ENCODE measurements at regions not wholly inside any gene's neighbourhood (a gene's known extent, or its start where the extent isn't known, plus 50 kb on each side); places are given as distances from the start of the nearest gene placed in this dataset.

GRCh38 chr12:130222519-130223218, 60.4 kb downstream of the FZD10 start (continued):
- TF ChIP-seq USF2 (IDR thresholded peaks at IDR 0.05; ENCODE audit: low read length) (no peak), NRF1 (IDR thresholded peaks at IDR 0.05; ENCODE audit: low read depth, low read length) (no peak), CTBP2 (IDR thresholded peaks at IDR 0.05; ENCODE audit: borderline replicate concordance, insufficient read depth, insufficient read length, low read length) (no peak), RNF2 (IDR thresholded peaks at IDR 0.05; ENCODE audit: borderline replicate concordance, low read depth, low read length, missing control alignments, poor library complexity, severe bottlenecking) (no peak), CHD2 (IDR thresholded peaks at IDR 0.05; ENCODE audit: low read length) (no peak), MAFK (IDR thresholded peaks at IDR 0.05; ENCODE audit: low read depth, low read length) (no peak), RXRA (IDR thresholded peaks at IDR 0.05; ENCODE audit: insufficient read depth, low read depth, low read length) (no peak), FOSL1 (IDR thresholded peaks at IDR 0.05; ENCODE audit: insufficient read depth, low read depth, low read length) (no peak), JUN (IDR thresholded peaks at IDR 0.05; ENCODE audit: low read depth, low read length) (no peak), SRF (IDR thresholded peaks at IDR 0.05; ENCODE audit: low read depth, low read length) (no peak), RAD21 (IDR thresholded peaks at IDR 0.05 in 1 of 2, conservative IDR thresholded peaks at IDR 0.05 in 1 of 2; ENCODE audit: low read depth in 2 of 2, low read length in 2 of 2) (peak; percentile 65 to 74), RBBP5 (IDR thresholded peaks at IDR 0.05; ENCODE audit: borderline replicate concordance, low read depth, low read length) (no peak), CBX8 (IDR thresholded peaks at IDR 0.05; ENCODE audit: borderline replicate concordance, low read depth, low read length) (no peak), CHD1 (IDR thresholded peaks at IDR 0.05; ENCODE audit: low read depth, low read length) (no peak), TBP (IDR thresholded peaks at IDR 0.05; ENCODE audit: low read depth, low read length) (no peak), GABPA (IDR thresholded peaks at IDR 0.05; ENCODE audit: borderline replicate concordance, insufficient read depth, low read length) (no peak), JUND (IDR thresholded peaks at IDR 0.05; ENCODE audit: low read length) (no peak), NANOG (IDR thresholded peaks at IDR 0.05; ENCODE audit: insufficient read depth, low read depth, low read length, poor library complexity, severe bottlenecking) (no peak), CEBPB (IDR thresholded peaks at IDR 0.05; ENCODE audit: low read depth, low read length) (no peak), TAF1 (IDR thresholded peaks at IDR 0.05; ENCODE audit: low read depth, low read length) (0 out of 2 replicates have a peak, but pooled peaks have one; percentile 9), BACH1 (IDR thresholded peaks at IDR 0.05; ENCODE audit: low read length) (no peak), GTF2F1 (IDR thresholded peaks at IDR 0.05; ENCODE audit: borderline replicate concordance, low read depth, low read length) (no peak), POLR2AphosphoS5 (IDR thresholded peaks at IDR 0.05; ENCODE audit: low read depth, low read length) (no peak), SP4 (IDR thresholded peaks at IDR 0.05; ENCODE audit: low read length) (no peak), ASH2L (IDR thresholded peaks at IDR 0.05; ENCODE audit: low read length) (no peak)

Measured in H1 (cell line).